ENCODE measurements at regions not wholly inside any gene's neighbourhood (a gene's known extent, or its start where the extent isn't known, plus 50 kb on each side); places are given as distances from the start of the nearest gene placed in this dataset.

GRCh38 chr2:193024791-193025190 is 830.1 kb upstream of the TMEFF2 start:
- no peak for TF ChIP-seq POLR2A (IDR thresholded peaks at IDR 0.05; ENCODE audit: low read depth, low read length)
- no peak for TF ChIP-seq TAF1 (IDR thresholded peaks at IDR 0.05; ENCODE audit: borderline replicate concordance, low read depth, low read length)
- TF ChIP-seq POLR2AphosphoS5 (IDR thresholded peaks at IDR 0.05; ENCODE audit: low read depth, low read length), result no peak

Measured in GM12892 (cell line).